MG63 (cell line): ENCODE measurements at regions not wholly inside any gene's neighbourhood (a gene's known extent, or its start where the extent isn't known, plus 50 kb on each side); places are given as distances from the start of the nearest gene placed in this dataset.
A peak's percentile ranks its signal among the peaks of the same experiment; 100 is the strongest.
"Not testable (repeated sequence)": the region's sequence is repeated elsewhere in the genome, so short reads cannot be mapped to it uniquely, and the experiment has no call there.

Experiments
- DNase-seq: peaks from one replicate; pipeline ENCODE4 v3.0.0-alpha.2; 2020
- H3K27me3 ChIP-seq: fragments of 250-450 bp; sonication (Bioruptor Pico); 2 replicates; pipeline ENCODE4 v1.5.1; 2020; ENCODE audit warnings: mild to moderate bottlenecking, moderate library complexity
- H3K36me3 ChIP-seq: fragments of 250-450 bp; sonication (Bioruptor Pico); 2 replicates; pipeline ENCODE4 v1.5.1; 2020; ENCODE audit warnings: mild to moderate bottlenecking, moderate library complexity
- H3K4me3 ChIP-seq: fragments of 250-450 bp; sonication (Bioruptor Pico); 2 replicates; pipeline ENCODE4 v1.5.1; 2020; ENCODE audit warnings: mild to moderate bottlenecking, moderate library complexity
- H3K9me3 ChIP-seq: fragments of 250-450 bp; sonication (Bioruptor Pico); 2 replicates; pipeline ENCODE4 v1.5.1; 2020; ENCODE audit warnings: mild to moderate bottlenecking, moderate library complexity

- no peak for DNase-seq
- Histone ChIP-seq H3K4me3 (no peak overlapping the region), H3K9me3 (no peaks in the 10 kb centered on the region), H3K27me3 (no peaks in the 10 kb centered on the region), H3K36me3 (no peaks in the 10 kb centered on the region)
Observed at GRCh38 chr2:180578441-180578840, 402.0 kb upstream of the UBE2E3 start.

- no peaks in the 10 kb centered on the region for H3K36me3 ChIP-seq
- no peak for DNase-seq
Observed at GRCh38 chr2:180577567-180577966, 402.8 kb upstream of the UBE2E3 start.

DNA sequence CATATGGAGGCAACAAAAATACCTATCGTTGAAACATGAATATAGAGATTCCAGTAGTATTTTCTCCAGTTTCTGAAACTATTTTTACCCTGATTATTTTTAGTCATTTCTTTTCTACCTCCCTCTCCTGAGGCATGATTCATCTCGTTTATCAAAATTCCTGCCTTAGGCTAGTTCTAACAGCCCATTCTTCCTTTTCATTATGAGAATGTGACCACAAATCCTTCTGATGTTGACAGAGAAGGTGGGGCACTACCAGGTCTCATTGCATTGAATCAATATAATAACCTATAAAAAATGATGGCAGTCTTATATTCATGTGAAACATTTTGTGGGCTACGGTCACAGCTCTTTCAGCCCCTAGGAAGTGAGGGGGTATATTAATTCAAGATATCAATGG is 406.5 kb upstream of the UBE2E3 start:
- H3K36me3 ChIP-seq = no peaks in the 10 kb centered on the region
- DNase-seq = no peak
- no peaks in the 10 kb centered on the region for H3K27me3 ChIP-seq
- H3K9me3 ChIP-seq = no peaks in the 10 kb centered on the region
- no peak overlapping the region for H3K4me3 ChIP-seq

More at GRCh38 chr2:180577567-180577966, 402.8 kb upstream of the UBE2E3 start:
- H3K4me3 ChIP-seq = no peak overlapping the region
- no peaks in the 10 kb centered on the region for H3K27me3 ChIP-seq
- no peaks in the 10 kb centered on the region for H3K9me3 ChIP-seq

DNA sequence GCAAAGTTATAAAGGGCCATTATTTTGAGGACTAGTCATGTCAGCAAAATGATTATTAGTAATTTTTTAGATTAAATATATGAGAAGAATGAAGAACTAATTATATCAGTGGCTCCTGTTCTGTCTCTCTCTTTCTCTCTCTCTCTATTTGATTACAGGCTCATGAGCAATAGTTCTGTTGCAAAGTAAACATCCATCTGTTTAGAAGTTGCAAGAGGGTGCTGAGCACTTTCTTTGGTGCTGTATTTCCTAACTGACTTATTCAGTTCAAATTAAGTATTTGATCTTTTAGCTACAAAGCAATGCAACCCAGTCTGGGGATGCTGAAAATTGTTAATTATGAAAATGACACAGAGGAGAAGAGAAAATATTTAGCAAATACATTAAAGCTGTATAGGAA is 408.1 kb upstream of the UBE2E3 start:
- Histone ChIP-seq H3K27me3 (no peaks in the 10 kb centered on the region), H3K9me3 (no peaks in the 10 kb centered on the region), H3K4me3 (no peak overlapping the region), H3K36me3 (no peaks in the 10 kb centered on the region)
- no peak for DNase-seq

DNA sequence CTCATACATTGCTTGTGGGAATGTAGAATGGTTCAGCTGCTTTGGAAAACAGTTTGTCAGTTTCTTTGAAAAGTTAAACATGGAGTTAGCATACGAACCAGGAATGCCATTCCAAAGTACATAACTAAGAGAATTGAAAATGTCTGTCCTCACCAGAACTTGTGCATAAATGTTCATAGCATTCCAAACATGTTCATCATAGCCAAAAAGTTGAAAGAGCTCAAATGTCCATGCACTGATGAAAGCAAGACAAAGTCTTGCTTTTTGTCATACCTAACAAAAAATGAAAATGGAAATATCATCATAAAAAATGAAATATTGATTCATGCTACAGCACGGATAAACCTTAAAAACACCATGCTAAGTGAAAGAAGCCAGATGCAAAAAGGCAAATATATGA is 408.8 kb upstream of the UBE2E3 start:
- H3K9me3 ChIP-seq = no peaks in the 10 kb centered on the region
- H3K27me3 ChIP-seq = no peaks in the 10 kb centered on the region
- DNase-seq = no peak
- no peak overlapping the region for H3K4me3 ChIP-seq
- no peaks in the 10 kb centered on the region for H3K36me3 ChIP-seq

- no peak overlapping the region for H3K4me3 ChIP-seq
- no peaks in the 10 kb centered on the region for H3K9me3 ChIP-seq
- no peaks in the 10 kb centered on the region for H3K36me3 ChIP-seq
- H3K27me3 ChIP-seq = no peaks in the 10 kb centered on the region
- DNase-seq = no peak
Observed at GRCh38 chr2:180570864-180571263, 409.5 kb upstream of the UBE2E3 start.

DNA sequence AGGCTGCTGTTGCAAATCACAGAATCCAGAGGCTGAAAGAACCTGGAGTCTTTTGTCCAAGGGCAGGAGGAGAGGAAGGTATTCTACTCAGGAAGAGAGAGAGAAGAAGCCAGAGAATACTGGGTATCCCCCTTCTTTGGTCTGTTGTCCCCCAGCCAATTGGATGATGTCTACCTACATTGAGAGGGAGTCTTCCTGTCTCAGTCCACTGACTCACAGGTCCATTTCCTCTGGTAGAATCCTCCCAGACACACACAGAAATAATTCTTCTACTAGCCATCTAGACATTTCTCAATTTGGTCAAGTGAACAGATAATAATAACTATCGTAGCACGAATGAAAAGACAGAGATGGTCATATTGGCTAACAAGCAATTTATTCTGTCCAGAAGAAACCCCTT is 416.4 kb upstream of the UBE2E3 start:
- H3K4me3 ChIP-seq = no peak overlapping the region
- no peak for DNase-seq
- no peaks in the 10 kb centered on the region for H3K27me3 ChIP-seq
- H3K9me3 ChIP-seq = no peaks in the 10 kb centered on the region
- no peaks in the 10 kb centered on the region for H3K36me3 ChIP-seq

DNA sequence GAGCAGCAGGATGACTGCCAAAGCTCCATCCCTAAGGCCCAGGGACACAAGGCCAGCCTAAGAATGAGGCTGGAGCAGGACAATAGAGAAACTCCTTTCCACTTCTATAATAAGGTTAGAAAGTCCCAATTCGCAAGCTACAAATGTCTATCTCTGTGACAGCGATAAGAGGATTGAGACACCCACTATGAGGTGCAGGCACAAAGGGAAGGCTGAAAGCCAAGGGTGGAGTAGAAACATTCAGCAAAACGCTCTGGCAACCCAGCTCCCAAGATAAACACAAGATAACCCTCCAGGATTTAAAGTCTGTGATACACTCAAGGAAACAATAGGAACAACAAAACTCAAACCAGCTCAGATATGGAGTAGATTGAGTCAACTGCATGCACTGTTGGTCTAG is 418.0 kb upstream of the UBE2E3 start:
- Histone ChIP-seq H3K36me3 (no peaks in the 10 kb centered on the region), H3K27me3 (no peaks in the 10 kb centered on the region), H3K9me3 (no peaks in the 10 kb centered on the region), H3K4me3 (no peak overlapping the region)
- DNase-seq = no peak

DNA sequence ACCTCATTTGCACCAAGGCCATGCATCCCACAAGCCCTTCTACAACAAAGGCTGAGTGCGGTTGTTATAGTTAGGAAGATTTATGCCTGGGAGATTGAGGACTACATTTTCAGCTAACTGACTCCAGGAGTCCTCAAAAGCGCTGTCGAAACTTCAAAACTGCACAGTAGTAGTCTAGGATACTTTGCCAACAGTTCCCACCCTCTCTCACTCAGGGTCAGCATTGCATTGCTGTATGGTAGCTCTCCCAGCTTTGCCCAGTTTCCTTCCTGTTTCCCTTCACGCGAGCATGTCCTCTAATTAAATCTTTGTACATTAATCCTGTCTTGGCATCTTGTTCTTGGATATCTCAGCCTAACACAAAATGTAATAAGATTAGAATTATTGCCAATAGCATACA is 420.6 kb upstream of the UBE2E3 start:
- Histone ChIP-seq H3K4me3 (no peak overlapping the region), H3K27me3 (no peaks in the 10 kb centered on the region)

DNA sequence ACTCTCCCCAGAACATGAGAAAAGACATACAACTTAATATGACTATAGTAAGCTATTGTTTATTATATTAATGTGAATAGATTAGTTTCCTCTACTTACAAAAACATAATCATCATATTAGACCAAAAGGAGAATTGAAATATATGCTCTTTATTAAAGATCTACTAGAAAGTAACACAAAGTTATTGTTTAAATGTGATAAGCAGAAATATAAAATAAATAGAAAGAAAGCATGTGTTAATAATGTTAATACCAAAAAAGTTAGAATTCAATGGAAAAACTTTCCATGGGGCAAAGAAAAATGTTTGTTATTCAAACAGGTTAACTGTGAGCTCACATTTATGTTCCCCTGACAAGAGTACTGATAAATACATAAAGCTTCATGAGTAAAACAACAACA is 421.4 kb upstream of the UBE2E3 start:
- H3K27me3 ChIP-seq = no peaks in the 10 kb centered on the region
- DNase-seq = no peak
- H3K4me3 ChIP-seq = no peak overlapping the region
- no peaks in the 10 kb centered on the region for H3K9me3 ChIP-seq
- no peaks in the 10 kb centered on the region for H3K36me3 ChIP-seq

More for the DNA sequence above, 420.6 kb upstream of the UBE2E3 start:
- no peaks in the 10 kb centered on the region for H3K9me3 ChIP-seq
- DNase-seq = no peak
- H3K36me3 ChIP-seq = no peaks in the 10 kb centered on the region

DNA sequence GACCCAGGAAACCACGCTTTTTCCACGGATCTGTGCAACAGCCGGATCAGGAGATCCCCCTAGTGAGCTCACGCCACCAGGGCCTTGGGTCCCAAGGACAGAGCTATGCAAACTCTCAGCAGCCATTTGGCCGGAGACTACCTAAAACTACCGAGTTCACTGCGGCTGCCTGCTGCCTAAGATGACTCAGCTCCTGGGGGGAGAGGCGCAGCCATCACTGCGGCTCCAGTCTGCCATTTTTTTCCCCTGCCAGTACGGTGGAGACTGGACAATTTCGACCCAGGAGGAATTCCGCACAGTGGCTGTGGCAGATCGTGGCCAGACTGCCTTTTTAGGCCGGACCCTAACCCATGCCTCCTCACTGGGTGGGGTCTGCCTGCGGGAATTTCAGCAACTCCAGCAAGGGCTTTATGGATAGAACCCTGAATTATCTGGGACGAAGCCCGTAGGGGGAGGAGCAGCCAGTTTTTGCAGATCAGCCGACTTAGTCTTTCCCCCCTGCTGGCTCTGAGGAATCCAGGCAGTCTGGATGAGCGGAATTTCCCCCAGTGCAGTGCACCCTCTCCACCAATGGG is 424.9 kb upstream of the UBE2E3 start:
- Histone ChIP-seq H3K27me3 (no peaks in the 10 kb centered on the region), H3K36me3 (no peaks in the 10 kb centered on the region), H3K4me3 (no peak overlapping the region), H3K9me3 (no peaks in the 10 kb centered on the region)
- DNase-seq = no peak

DNA sequence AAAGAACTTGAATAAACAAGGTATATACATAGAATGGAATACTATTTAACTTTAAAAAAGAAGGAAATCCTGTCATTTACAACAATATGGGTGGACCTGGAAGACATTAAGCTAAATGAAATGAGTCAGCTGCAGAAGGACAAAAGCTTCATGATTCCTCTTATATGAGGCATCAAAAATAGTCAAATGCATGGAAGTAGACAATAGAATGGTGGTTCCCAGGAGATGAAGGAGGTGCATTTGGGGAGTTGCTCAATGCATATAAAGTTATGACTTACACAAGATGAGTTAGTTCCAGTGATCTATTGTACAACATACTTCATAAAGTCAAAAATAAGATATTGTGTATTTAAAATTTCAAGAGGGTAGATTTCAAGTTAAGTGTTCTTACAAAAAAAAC is 426.1 kb upstream of the UBE2E3 start:
- Histone ChIP-seq H3K36me3 (no peaks in the 10 kb centered on the region), H3K4me3 (no peak overlapping the region), H3K27me3 (no peaks in the 10 kb centered on the region), H3K9me3 (no peaks in the 10 kb centered on the region)
- no peak for DNase-seq

DNA sequence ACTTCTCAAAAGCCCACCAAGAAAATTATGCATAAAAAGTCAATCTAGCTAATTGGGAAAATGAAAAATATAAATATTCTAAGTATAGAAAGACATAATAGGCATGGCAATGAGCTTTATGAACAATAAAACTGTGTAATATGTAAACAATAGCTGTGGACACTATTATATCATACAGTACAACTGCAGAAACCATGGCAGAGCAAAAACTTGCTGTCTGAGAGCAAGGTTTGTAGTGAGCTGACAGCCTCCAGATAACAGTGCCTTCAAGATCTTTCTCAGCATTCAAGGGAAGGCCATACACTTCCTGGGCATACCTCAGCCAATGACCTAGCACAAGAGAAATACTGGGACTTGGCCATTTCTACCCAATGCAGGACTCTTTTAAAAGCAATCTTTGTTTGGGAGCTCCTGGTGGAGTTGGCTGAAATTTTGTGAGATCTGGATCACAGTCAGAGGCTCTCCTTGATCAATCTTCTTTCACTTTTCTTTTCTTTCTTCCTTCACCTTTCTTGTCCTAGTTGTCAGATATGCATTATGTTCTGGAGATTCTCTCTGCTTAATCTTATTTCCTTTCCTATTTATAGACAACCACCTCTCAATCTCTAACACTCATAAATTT is 427.2 kb upstream of the UBE2E3 start:
- Histone ChIP-seq H3K4me3 (no peak overlapping the region), H3K27me3 (no peaks in the 10 kb centered on the region), H3K9me3 (no peaks in the 10 kb centered on the region), H3K36me3 (no peaks in the 10 kb centered on the region)
- no peak for DNase-seq

DNA sequence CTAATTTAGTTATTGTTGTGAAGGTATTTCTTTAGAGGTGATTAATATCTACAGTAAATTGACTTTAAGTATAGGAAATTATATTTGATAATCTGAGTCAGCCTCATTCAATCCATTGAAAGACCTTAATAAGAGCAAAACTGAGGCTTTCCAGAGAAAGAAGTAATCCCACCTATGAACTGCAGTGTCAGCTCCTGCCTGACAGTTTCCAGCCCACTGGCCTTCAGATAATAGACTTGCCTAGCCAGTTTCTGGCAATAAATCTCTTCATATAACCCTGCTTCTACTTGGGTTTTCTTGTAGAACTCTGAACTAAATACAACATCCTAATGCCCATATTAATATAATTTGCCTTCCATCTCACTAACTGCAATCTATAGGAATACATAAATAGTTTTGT is 437.9 kb upstream of the UBE2E3 start:
- DNase-seq = no peak
- no peak overlapping the region for H3K4me3 ChIP-seq
- no peaks in the 10 kb centered on the region for H3K9me3 ChIP-seq

DNA sequence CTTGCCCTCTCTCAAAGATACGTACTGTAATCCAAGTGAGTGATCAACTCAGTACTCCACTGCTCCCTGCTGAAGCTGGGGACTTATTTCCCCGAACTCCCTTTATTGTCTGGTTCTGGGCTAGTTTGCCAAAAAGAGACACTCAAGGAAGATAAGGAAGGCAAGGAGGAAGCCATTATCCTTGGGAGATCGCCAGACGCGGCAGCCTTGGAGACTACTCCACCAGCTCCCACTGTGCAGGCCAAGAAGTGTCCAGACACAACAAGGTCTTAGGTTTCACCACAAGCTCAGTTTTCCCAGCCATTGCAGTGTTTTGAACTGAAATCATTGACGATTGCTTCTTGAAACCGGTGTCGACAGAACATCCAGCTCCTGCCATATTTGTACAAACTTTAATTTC is 439.6 kb upstream of the UBE2E3 start:
- DNase-seq = no peak
- H3K9me3 ChIP-seq = no peaks in the 10 kb centered on the region
- no peak overlapping the region for H3K4me3 ChIP-seq
- no peaks in the 10 kb centered on the region for H3K27me3 ChIP-seq
- no peaks in the 10 kb centered on the region for H3K36me3 ChIP-seq

More for the DNA sequence above, 437.9 kb upstream of the UBE2E3 start:
- H3K27me3 ChIP-seq = no peaks in the 10 kb centered on the region
- no peaks in the 10 kb centered on the region for H3K36me3 ChIP-seq

DNA sequence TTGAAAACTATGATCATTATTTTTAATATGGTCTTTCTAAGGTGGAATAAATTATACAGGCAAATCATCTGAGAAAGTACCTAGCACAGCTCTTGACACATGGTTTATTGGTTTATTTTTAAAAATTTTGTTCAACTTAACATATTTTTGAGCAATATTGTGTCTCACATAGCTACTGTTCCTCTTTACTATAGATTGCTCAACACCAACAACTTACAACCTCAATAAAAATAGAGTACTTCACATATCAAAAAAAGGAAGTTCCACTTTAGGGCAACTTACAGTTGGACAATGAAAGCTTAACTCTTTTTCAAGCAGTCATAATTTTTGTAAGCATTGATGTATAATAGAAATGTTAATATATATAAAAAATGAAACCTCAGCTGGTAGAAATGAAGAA is 440.9 kb upstream of the UBE2E3 start:
- Histone ChIP-seq H3K9me3 (no peaks in the 10 kb centered on the region), H3K27me3 (no peaks in the 10 kb centered on the region), H3K36me3 (no peaks in the 10 kb centered on the region), H3K4me3 (no peak overlapping the region)
- no peak for DNase-seq

GRCh38 chr2:180535289-180535688 is 445.1 kb upstream of the UBE2E3 start:
- no peak overlapping the region for H3K4me3 ChIP-seq
- H3K36me3 ChIP-seq = no peaks in the 10 kb centered on the region
- H3K9me3 ChIP-seq = no peaks in the 10 kb centered on the region
- no peaks in the 10 kb centered on the region for H3K27me3 ChIP-seq
- no peak for DNase-seq

- not testable (repeated sequence) for DNase-seq, H3K4me3 ChIP-seq, H3K36me3 ChIP-seq, H3K27me3 ChIP-seq, H3K9me3 ChIP-seq
Observed at GRCh38 chr2:180531787-180532186, 448.6 kb upstream of the UBE2E3 start.

- peak; percentile 30 for DNase-seq
- Histone ChIP-seq H3K27me3 (no peaks in the 10 kb centered on the region), H3K36me3 (no peaks in the 10 kb centered on the region), H3K9me3 (no peaks in the 10 kb centered on the region), H3K4me3 (no peak overlapping the region)
Observed at GRCh38 chr2:180524499-180524898, 455.9 kb upstream of the UBE2E3 start.
